HCT116 (cell line): ENCODE measurements at regions not wholly inside any gene's neighbourhood (a gene's known extent, or its start where the extent isn't known, plus 50 kb on each side); places are given as distances from the start of the nearest gene placed in this dataset.

Experiments used
- ATAC-seq: fragments of 200-7000 bp; cut with Tn5 transposase; 2 replicates; pipeline ENCODE4 v1.9.1; 2020; ENCODE audit warnings: mild to moderate bottlenecking, moderate library complexity
- BruUV-seq: library from RNA; stranded (reverse); fragments of 400-500 nt; replicated peaks from 2 replicates; lab custom pipeline; 2021; lab: Mats Ljungman, UMichigan
- CTCF ChIA-PET: fragments of 300-600 bp; sonication (Branson Sonifier 250); formaldehyde crosslinking; loops from one replicate; lab custom pipeline; 2021; ENCODE audit warnings: antibody characterized with exemption; lab: Charles Lee
- POLR2A ChIA-PET: fragments of 300-600, 350-600 bp; sonication (Branson Sonifier 250); formaldehyde crosslinking; loops from one replicate; lab custom pipeline; 2021; ENCODE audit warnings: antibody characterized with exemption; lab: Charles Lee
- RAD21 ChIA-PET, 2 experiments: fragments of 300-600 bp; sonication (Branson Sonifier 250); formaldehyde crosslinking; loops; one replicate each; lab custom pipeline; 2023; ENCODE audit warnings: low total read pairs in 2 of 2; ENCODE audit not compliant: uncharacterized antibody in 2 of 2, unreplicated experiment in 2 of 2, low non-redundant PET in 1 of 2; lab: Charles Lee
- DNase-seq: peaks from one replicate; pipeline ENCODE4 v3.0.0-alpha.2; 2010; ENCODE audit warnings: low read depth, low spot score
- H2AFZ ChIP-seq: fragments of 200-600 bp; shearing (Covaris generic), sonication (generic); 2 replicates; pipeline ENCODE4 v1.6.1; 2017; ENCODE audit warnings: low read depth, mixed run types, mixed read lengths, antibody characterized with exemption, low read length; ENCODE audit not compliant: poor library complexity, severe bottlenecking
- H3K27ac ChIP-seq: 2 replicates; pipeline ENCODE4 v1.5.1; 2012; ENCODE audit warnings: low read depth, low read length
- H3K27me3 ChIP-seq: fragments of 200-600 bp; sonication (generic); 2 replicates; pipeline ENCODE4 v1.6.1; 2016; ENCODE audit warnings: mixed run types, low read length, mixed read lengths; ENCODE audit not compliant: insufficient read depth
- H3K36me3 ChIP-seq, 2 experiments: fragments of 200-500 bp in 1 of 2; fragments of 200-600 bp in 1 of 2; sonication (Bioruptor generic) in 1 of 2; sonication (generic) in 1 of 2; 2 replicates each; pipeline versions ENCODE4 v1.5.1 to v1.6.1; 2014 to 2016; ENCODE audit warnings: low read length in 2 of 2, inconsistent platforms in 1 of 2, mixed read lengths in 1 of 2, mixed run types in 1 of 2; ENCODE audit not compliant: insufficient read depth in 2 of 2, control insufficient read depth in 1 of 2
- H3K4me1 ChIP-seq, 2 experiments: fragments of 200-600 bp in 1 of 2; sonication (generic) in 1 of 2; 2 replicates each; pipeline versions ENCODE4 v1.5.1 to v1.6.1; 2012 to 2017; ENCODE audit warnings: low read length in 2 of 2, inconsistent platforms in 1 of 2, mild to moderate bottlenecking in 1 of 2, mixed read lengths in 1 of 2, mixed run types in 1 of 2, moderate library complexity in 1 of 2; ENCODE audit not compliant: insufficient read depth in 2 of 2, control insufficient read depth in 1 of 2
- H3K4me2 ChIP-seq: fragments of 200-600 bp; sonication (generic); 2 replicates; pipeline ENCODE4 v1.6.1; 2017; ENCODE audit warnings: mixed run types, low read length, mixed read lengths
- H3K4me3 ChIP-seq, 2 experiments: fragments of 200-600 bp in 1 of 2; sonication (generic) in 1 of 2; replicated peaks in 1 of 2; 2 replicates each; pipeline ENCODE4 v1.5.1; 2011 to 2016; ENCODE audit warnings: low read length in 2 of 2, control low read depth in 1 of 2, low read depth in 1 of 2, mild to moderate bottlenecking in 1 of 2, mixed read lengths in 1 of 2, mixed run types in 1 of 2
- H3K79me2 ChIP-seq: fragments of 200-600 bp; sonication (generic); 2 replicates; pipeline ENCODE4 v1.6.1; 2017; ENCODE audit warnings: mild to moderate bottlenecking, mixed run types, low read length, moderate library complexity, mixed read lengths; ENCODE audit not compliant: insufficient read depth
- H3K9ac ChIP-seq: fragments of 200-600 bp; sonication (generic); 2 replicates; pipeline ENCODE4 v1.6.1; 2016; ENCODE audit warnings: low read length, mixed read lengths
- H3K9me2 ChIP-seq: fragments of 200-600 bp; sonication (generic), shearing (Covaris generic); 2 replicates; pipeline ENCODE4 v1.6.1; 2017; ENCODE audit warnings: mixed run types, mild to moderate bottlenecking, moderate library complexity; ENCODE audit not compliant: insufficient read depth
- H3K9me3 ChIP-seq, 2 experiments: fragments of 200-500 bp in 1 of 2; fragments of 200-600 bp in 1 of 2; sonication (Bioruptor generic) in 1 of 2; sonication (generic) in 1 of 2; 2 replicates each; pipeline ENCODE4 v1.6.1; 2014 to 2017; ENCODE audit warnings: low read length in 2 of 2, mixed read lengths in 2 of 2, inconsistent platforms in 1 of 2, low read depth in 1 of 2, mild to moderate bottlenecking in 1 of 2, mixed run types in 1 of 2, moderate library complexity in 1 of 2; ENCODE audit not compliant: control insufficient read depth in 1 of 2, insufficient read depth in 1 of 2
- H4K20me1 ChIP-seq: fragments of 200-600 bp; sonication (generic), shearing (Covaris generic); 2 replicates; pipeline ENCODE4 v1.6.1; 2017; ENCODE audit warnings: mixed run types, mild to moderate bottlenecking, moderate library complexity; ENCODE audit not compliant: insufficient read depth
- CBX3 ChIP-seq: IDR thresholded peaks from 2 replicates; pipeline ENCODE4 v1.6.1; 2012; ENCODE audit warnings: low read depth
- CEBPB ChIP-seq: IDR thresholded peaks from 2 replicates; pipeline ENCODE4 v1.6.1; 2012; ENCODE audit warnings: low read depth
- ELF1 ChIP-seq: IDR thresholded peaks from 2 replicates; pipeline ENCODE4 v1.6.1; 2012; ENCODE audit warnings: low read depth, borderline replicate concordance
- EZH2 ChIP-seq: fragments of 200-600 bp; sonication (generic); IDR thresholded peaks from 2 replicates; pipeline ENCODE4 v1.6.1; 2017; ENCODE audit warnings: antibody characterized with exemption, mixed run types
- EZH2phosphoT487 ChIP-seq: fragments of 200-600 bp; IDR thresholded peaks from 2 replicates; pipeline ENCODE4 v1.6.1; 2018; ENCODE audit warnings: antibody characterized with exemption, borderline replicate concordance
- FOSL1 ChIP-seq: IDR thresholded peaks from 2 replicates; pipeline ENCODE4 v1.6.1; 2012; ENCODE audit warnings: low read depth
- JUND ChIP-seq: IDR thresholded peaks from 2 replicates; pipeline ENCODE4 v1.6.1; 2012
- POLR2A ChIP-seq: IDR thresholded peaks from 2 replicates; pipeline ENCODE4 v1.7.0; 2011; ENCODE audit warnings: borderline replicate concordance; ENCODE audit not compliant: insufficient read depth, insufficient read length; ENCODE audit errors: extremely low read depth
- POLR2AphosphoS5 ChIP-seq: IDR thresholded peaks from 2 replicates; pipeline ENCODE4 v1.6.1; 2011; ENCODE audit warnings: mild to moderate bottlenecking, low read depth, low read length, moderate library complexity
- RAD21 ChIP-seq: IDR thresholded peaks from 2 replicates; pipeline ENCODE4 v1.6.1; 2012; ENCODE audit warnings: low read depth, mild to moderate bottlenecking
- SIN3A ChIP-seq: IDR thresholded peaks from 2 replicates; pipeline ENCODE4 v1.6.1; 2012; ENCODE audit warnings: low read depth
- SP1 ChIP-seq: IDR thresholded peaks from 2 replicates; pipeline ENCODE4 v1.6.1; 2012; ENCODE audit warnings: low read depth
- SRF ChIP-seq: IDR thresholded peaks from 2 replicates; pipeline ENCODE4 v1.6.1; 2012; ENCODE audit warnings: low read depth
- TCF7L2 ChIP-seq: IDR thresholded peaks from 2 replicates; pipeline ENCODE4 v1.7.0; 2011; ENCODE audit warnings: borderline replicate concordance, inconsistent platforms; ENCODE audit not compliant: insufficient read depth, insufficient read length; ENCODE audit errors: extremely low read depth
- YY1 ChIP-seq: IDR thresholded peaks from 2 replicates; pipeline ENCODE4 v1.6.1; 2011; ENCODE audit warnings: low read length, low read depth, moderate library complexity, mild to moderate bottlenecking; ENCODE audit not compliant: insufficient replicate concordance; ENCODE audit errors: extremely low read depth
- intact Hi-C: fragments of 100-400 bp; cut with micrococcal nuclease; formaldehyde crosslinking; loops from 2 replicates; pipeline ENCODE4 v1.10.0; 2022
- TF ChIP-seq, protein P1 (sequence below): IDR thresholded peaks from 2 replicates; pipeline ENCODE4 v1.6.1; 2012
- TF ChIP-seq, protein P2 (sequence below): IDR thresholded peaks from 2 replicates; pipeline ENCODE4 v1.6.1; 2012
- TF ChIP-seq, protein P3 (sequence below): IDR thresholded peaks from 2 replicates; pipeline ENCODE4 v1.6.1; 2012; ENCODE audit warnings: low read depth
- TF ChIP-seq, protein P4 (sequence below): IDR thresholded peaks from 2 replicates; pipeline ENCODE4 v1.6.1; 2011; ENCODE audit warnings: mild to moderate bottlenecking, low read length, moderate library complexity; ENCODE audit not compliant: insufficient replicate concordance; ENCODE audit errors: extremely low read depth

DNA sequence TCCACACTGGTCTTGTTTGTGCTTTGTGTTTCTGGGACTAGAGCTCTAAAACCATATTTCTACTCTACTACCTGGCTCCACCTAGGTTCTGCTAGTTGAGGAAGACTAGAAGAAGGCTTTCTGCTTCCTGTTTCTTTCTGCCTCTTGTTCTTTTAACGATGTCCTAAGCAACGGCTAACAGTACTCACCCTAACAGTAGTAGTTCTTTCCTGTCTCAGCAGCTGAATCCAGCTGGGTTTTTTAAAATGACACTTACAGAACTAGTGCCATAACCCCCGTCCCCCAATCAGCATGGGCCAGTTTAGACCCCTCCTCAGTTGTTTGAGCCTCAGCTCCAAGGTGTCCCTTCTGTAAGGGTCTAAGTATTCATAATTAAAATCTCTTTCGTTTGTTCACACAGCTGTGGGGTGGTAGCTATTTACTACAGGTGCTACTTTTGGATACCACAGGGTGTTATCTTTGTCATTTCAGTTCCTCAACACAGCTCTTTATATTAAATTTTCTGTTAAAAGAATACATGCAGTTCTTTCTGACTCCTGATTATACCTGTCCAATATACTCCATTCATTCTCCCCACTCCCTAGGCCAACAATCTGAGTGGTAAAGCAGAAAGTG, 790.2 kb downstream of the DHX35 start:
- no peak overlapping the region for H3K4me2 ChIP-seq
- intact Hi-C loops: no loop called here
- BruUV-seq: no TSS peak
- H3K9ac ChIP-seq: no peak overlapping the region
- H3K27ac ChIP-seq: no peak overlapping the region
- POLR2A ChIA-PET: no interaction called here
- CTCF ChIA-PET: no interaction called here
- no peak for DNase-seq
- TF ChIP-seq FOSL1: no peak
- no peak for TF ChIP-seq POLR2A
- TF ChIP-seq TCF7L2: no peak
- TF ChIP-seq EZH2: no peak
- TF ChIP-seq, protein P1, sequence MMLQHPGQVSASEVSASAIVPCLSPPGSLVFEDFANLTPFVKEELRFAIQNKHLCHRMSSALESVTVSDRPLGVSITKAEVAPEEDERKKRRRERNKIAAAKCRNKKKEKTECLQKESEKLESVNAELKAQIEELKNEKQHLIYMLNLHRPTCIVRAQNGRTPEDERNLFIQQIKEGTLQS: no peak
- TF ChIP-seq, protein P2, sequence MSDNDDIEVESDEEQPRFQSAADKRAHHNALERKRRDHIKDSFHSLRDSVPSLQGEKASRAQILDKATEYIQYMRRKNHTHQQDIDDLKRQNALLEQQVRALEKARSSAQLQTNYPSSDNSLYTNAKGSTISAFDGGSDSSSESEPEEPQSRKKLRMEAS: no peak
- TF ChIP-seq RAD21: no peak
- no peak for TF ChIP-seq CBX3
- TF ChIP-seq POLR2AphosphoS5: no peak
- no peak for TF ChIP-seq SIN3A
- TF ChIP-seq JUND: no peak
- no peak for TF ChIP-seq SRF
- TF ChIP-seq SP1: no peak
- TF ChIP-seq CEBPB: no peak
- TF ChIP-seq, protein P3, sequence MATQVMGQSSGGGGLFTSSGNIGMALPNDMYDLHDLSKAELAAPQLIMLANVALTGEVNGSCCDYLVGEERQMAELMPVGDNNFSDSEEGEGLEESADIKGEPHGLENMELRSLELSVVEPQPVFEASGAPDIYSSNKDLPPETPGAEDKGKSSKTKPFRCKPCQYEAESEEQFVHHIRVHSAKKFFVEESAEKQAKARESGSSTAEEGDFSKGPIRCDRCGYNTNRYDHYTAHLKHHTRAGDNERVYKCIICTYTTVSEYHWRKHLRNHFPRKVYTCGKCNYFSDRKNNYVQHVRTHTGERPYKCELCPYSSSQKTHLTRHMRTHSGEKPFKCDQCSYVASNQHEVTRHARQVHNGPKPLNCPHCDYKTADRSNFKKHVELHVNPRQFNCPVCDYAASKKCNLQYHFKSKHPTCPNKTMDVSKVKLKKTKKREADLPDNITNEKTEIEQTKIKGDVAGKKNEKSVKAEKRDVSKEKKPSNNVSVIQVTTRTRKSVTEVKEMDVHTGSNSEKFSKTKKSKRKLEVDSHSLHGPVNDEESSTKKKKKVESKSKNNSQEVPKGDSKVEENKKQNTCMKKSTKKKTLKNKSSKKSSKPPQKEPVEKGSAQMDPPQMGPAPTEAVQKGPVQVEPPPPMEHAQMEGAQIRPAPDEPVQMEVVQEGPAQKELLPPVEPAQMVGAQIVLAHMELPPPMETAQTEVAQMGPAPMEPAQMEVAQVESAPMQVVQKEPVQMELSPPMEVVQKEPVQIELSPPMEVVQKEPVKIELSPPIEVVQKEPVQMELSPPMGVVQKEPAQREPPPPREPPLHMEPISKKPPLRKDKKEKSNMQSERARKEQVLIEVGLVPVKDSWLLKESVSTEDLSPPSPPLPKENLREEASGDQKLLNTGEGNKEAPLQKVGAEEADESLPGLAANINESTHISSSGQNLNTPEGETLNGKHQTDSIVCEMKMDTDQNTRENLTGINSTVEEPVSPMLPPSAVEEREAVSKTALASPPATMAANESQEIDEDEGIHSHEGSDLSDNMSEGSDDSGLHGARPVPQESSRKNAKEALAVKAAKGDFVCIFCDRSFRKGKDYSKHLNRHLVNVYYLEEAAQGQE: no peak
- no peak for TF ChIP-seq YY1
- no peak for TF ChIP-seq ELF1
- TF ChIP-seq, protein P4, sequence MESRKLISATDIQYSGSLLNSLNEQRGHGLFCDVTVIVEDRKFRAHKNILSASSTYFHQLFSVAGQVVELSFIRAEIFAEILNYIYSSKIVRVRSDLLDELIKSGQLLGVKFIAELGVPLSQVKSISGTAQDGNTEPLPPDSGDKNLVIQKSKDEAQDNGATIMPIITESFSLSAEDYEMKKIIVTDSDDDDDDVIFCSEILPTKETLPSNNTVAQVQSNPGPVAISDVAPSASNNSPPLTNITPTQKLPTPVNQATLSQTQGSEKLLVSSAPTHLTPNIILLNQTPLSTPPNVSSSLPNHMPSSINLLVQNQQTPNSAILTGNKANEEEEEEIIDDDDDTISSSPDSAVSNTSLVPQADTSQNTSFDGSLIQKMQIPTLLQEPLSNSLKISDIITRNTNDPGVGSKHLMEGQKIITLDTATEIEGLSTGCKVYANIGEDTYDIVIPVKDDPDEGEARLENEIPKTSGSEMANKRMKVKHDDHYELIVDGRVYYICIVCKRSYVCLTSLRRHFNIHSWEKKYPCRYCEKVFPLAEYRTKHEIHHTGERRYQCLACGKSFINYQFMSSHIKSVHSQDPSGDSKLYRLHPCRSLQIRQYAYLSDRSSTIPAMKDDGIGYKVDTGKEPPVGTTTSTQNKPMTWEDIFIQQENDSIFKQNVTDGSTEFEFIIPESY: no peak
- no peak for TF ChIP-seq EZH2phosphoT487
- TF ChIP-seq, all 23 proteins: peak for 0
- Histone ChIP-seq H2AFZ (no peak overlapping the region), H3K9me3 (peaks cover 0 to 32% of the 10 kb centered on the region in 2 experiments; a peak in 2 of 4 replicates), H3K4me1 (no peaks in the 10 kb centered on the region), H3K36me3 (no peaks in the 10 kb centered on the region), H3K27me3 (no peaks in the 10 kb centered on the region), H3K79me2 (no peaks in the 10 kb centered on the region), H4K20me1 (no peaks in the 10 kb centered on the region), H3K9me2 (no peaks in the 10 kb centered on the region), H3K4me3 (no peak overlapping the region)
- ATAC-seq: no peak
- RAD21 ChIA-PET: no interaction called here
